PC-9 (cell line): ENCODE measurements at regions not wholly inside any gene's neighbourhood (a gene's known extent, or its start where the extent isn't known, plus 50 kb on each side); places are given as distances from the start of the nearest gene placed in this dataset.

ENCODE experiments used
- BruUV-seq: library from RNA; stranded (reverse); fragments of 400-500 nt; replicated peaks from 2 replicates; lab custom pipeline; 2021; lab: Mats Ljungman, UMichigan
- CTCF ChIA-PET: fragments of 300-600 bp; sonication (Branson Sonifier 250); formaldehyde crosslinking; loops from one replicate; lab custom pipeline; 2022; ENCODE audit warnings: antibody characterized with exemption; lab: Charles Lee
- POLR2A ChIA-PET: fragments of 300-600 bp; sonication (Branson Sonifier 250); formaldehyde crosslinking; loops from one replicate; lab custom pipeline; 2022; ENCODE audit warnings: antibody characterized with exemption; ENCODE audit not compliant: unreplicated experiment; lab: Charles Lee
- DNase-seq, 2 experiments: peaks; one replicate each; pipeline versions ENCODE4 v3.0.0 to v3.0.0-alpha.2; 2015 to 2022; ENCODE audit warnings: mixed read lengths in 1 of 2
- H2AFZ ChIP-seq: fragments of 200-600 bp; sonication (generic); 2 replicates; pipeline ENCODE4 v1.8.1; 2017; ENCODE audit warnings: antibody characterized with exemption
- H3F3A ChIP-seq: fragments of 200-600 bp; sonication (generic); 2 replicates; pipeline ENCODE4 v1.8.1; 2017; ENCODE audit warnings: antibody characterized with exemption, mild to moderate bottlenecking, low read depth; ENCODE audit not compliant: insufficient read depth
- H3K27ac ChIP-seq: fragments of 200-600 bp; sonication (generic); 2 replicates; pipeline ENCODE4 v1.6.1; 2016; ENCODE audit warnings: mixed run types
- H3K27me3 ChIP-seq: fragments of 200-600 bp; sonication (generic); 2 replicates; pipeline ENCODE4 v1.6.1; 2016; ENCODE audit warnings: low read depth, mixed run types; ENCODE audit not compliant: insufficient read depth
- H3K36me3 ChIP-seq: fragments of 200-600 bp; sonication (generic); 2 replicates; pipeline ENCODE4 v1.6.1; 2016; ENCODE audit warnings: low read depth, mixed run types
- H3K4me1 ChIP-seq: fragments of 200-600 bp; sonication (generic); replicated peaks from 2 replicates; pipeline ENCODE4 v1.6.1; 2016; ENCODE audit warnings: mixed run types; ENCODE audit not compliant: insufficient read depth
- H3K4me2 ChIP-seq: fragments of 200-600 bp; sonication (generic); 2 replicates; pipeline ENCODE4 v1.6.1; 2017; ENCODE audit warnings: mixed run types
- H3K4me3 ChIP-seq: fragments of 200-600 bp; sonication (generic); 2 replicates; pipeline ENCODE4 v1.6.1; 2016; ENCODE audit warnings: mixed run types
- H3K79me2 ChIP-seq: fragments of 200-600 bp; sonication (generic); 2 replicates; pipeline ENCODE4 v1.6.1; 2017; ENCODE audit warnings: low read depth, mixed run types
- H3K9me2 ChIP-seq: fragments of 200-600 bp; sonication (generic); 2 replicates; pipeline ENCODE4 v1.8.1; 2017; ENCODE audit warnings: mild to moderate bottlenecking; ENCODE audit not compliant: insufficient read depth
- H3K9me3 ChIP-seq: fragments of 200-600 bp; sonication (generic); 2 replicates; pipeline ENCODE4 v1.8.1; 2016; ENCODE audit warnings: low read depth; ENCODE audit not compliant: insufficient read depth
- H4K20me1 ChIP-seq: fragments of 200-600 bp; sonication (generic); 2 replicates; pipeline ENCODE4 v1.8.1; 2017; ENCODE audit not compliant: insufficient read depth
- CTCF ChIP-seq: fragments of 200-600 bp; sonication (generic); conservative IDR thresholded peaks from 2 replicates; pipeline ENCODE4 v1.6.1; 2017; ENCODE audit warnings: mixed run types, antibody characterized with exemption, mild to moderate bottlenecking, moderate library complexity
- EZH2 ChIP-seq: fragments of 200-600 bp; sonication (generic); IDR thresholded peaks from 2 replicates; pipeline ENCODE4 v1.8.0; 2017; ENCODE audit warnings: antibody characterized with exemption, low read depth
- intact Hi-C: fragments of 100-400 bp; cut with micrococcal nuclease; formaldehyde crosslinking; loops from one replicate; pipeline ENCODE4 v1.10.0; 2022; ENCODE audit not compliant: unreplicated experiment

- Histone ChIP-seq H3K4me1 (no peaks in the 10 kb centered on the region), H4K20me1 (no peaks in the 10 kb centered on the region), H3K9me3 (no peaks in the 10 kb centered on the region), H3K27me3 (no peaks in the 10 kb centered on the region), H2AFZ (no peak overlapping the region), H3K27ac (no peak overlapping the region), H3K9me2 (no peaks in the 10 kb centered on the region), H3F3A (no peaks in the 10 kb centered on the region; the same call in 1 of the 2 replicates), H3K79me2 (no peaks in the 10 kb centered on the region), H3K4me3 (no peak overlapping the region), H3K4me2 (no peak overlapping the region), H3K36me3 (no peaks in the 10 kb centered on the region)
- TF ChIP-seq CTCF (no peak), EZH2 (no peak)
- CTCF ChIA-PET, result interaction anchor here (0.6 kb wide), 1 partner anchor 92 kb away, joined by 5 read pairs; no protein-coding TSS in a partner anchor
- intact Hi-C loops, result no loop called here
- POLR2A ChIA-PET, result interaction anchor here (0.5 to 0.6 kb wide), 3 partner anchors 50 to 215 kb away, joined by 3 to 5 read pairs (median 3); no protein-coding TSS in a partner anchor
- no TSS peak for BruUV-seq
- no peak for DNase-seq
Measured at GRCh38 chr5:173727839-173728778, 111.7 kb upstream of the BOD1 start.

- no peaks in the 10 kb centered on the region for H3K9me2 ChIP-seq
- ChIA-PET CTCF (no interaction called here), POLR2A (interaction anchor here (0.6 to 0.7 kb wide), 2 partner anchors 131 to 234 kb away, joined by 4 to 8 read pairs; no protein-coding TSS in a partner anchor)
- H4K20me1 ChIP-seq, result no peaks in the 10 kb centered on the region
- no TSS peak for BruUV-seq
- H3K27me3 ChIP-seq, result no peaks in the 10 kb centered on the region
- no peak for TF ChIP-seq CTCF
- TF ChIP-seq EZH2, result no peak
- no peaks in the 10 kb centered on the region for H3K79me2 ChIP-seq
- H3K27ac ChIP-seq, result no peak overlapping the region
- H3K4me3 ChIP-seq, result no peak overlapping the region
- no peak overlapping the region for H3K4me2 ChIP-seq
- intact Hi-C loops, result no loop called here
- no peaks in the 10 kb centered on the region for H3K4me1 ChIP-seq
- no peak overlapping the region for H2AFZ ChIP-seq
- H3K9me3 ChIP-seq, result no peaks in the 10 kb centered on the region
- DNase-seq, result no peak
- H3K36me3 ChIP-seq, result no peaks in the 10 kb centered on the region
- H3F3A ChIP-seq, result no peaks in the 10 kb centered on the region; the same call in 1 of the 2 replicates
Measured at GRCh38 chr5:173729079-173729765, 112.8 kb upstream of the BOD1 start.

- no peaks in the 10 kb centered on the region for H3K79me2 ChIP-seq
- H3K9me3 ChIP-seq, result no peaks in the 10 kb centered on the region
- H3K36me3 ChIP-seq, result no peaks in the 10 kb centered on the region
- no peak overlapping the region for H3K4me2 ChIP-seq
- no peak for TF ChIP-seq CTCF
- no peaks in the 10 kb centered on the region for H4K20me1 ChIP-seq
- no peak for DNase-seq
- H3K27ac ChIP-seq, result no peak overlapping the region
- H3K27me3 ChIP-seq, result no peaks in the 10 kb centered on the region
- H3F3A ChIP-seq, result no peaks in the 10 kb centered on the region
- no peak overlapping the region for H2AFZ ChIP-seq
- no peaks in the 10 kb centered on the region for H3K4me1 ChIP-seq
- CTCF ChIA-PET, result interaction anchor here (0.6 kb wide), 2 partner anchors 84 to 130 kb away, joined by 4 read pairs; no protein-coding TSS in a partner anchor
- H3K9me2 ChIP-seq, result no peaks in the 10 kb centered on the region
- H3K4me3 ChIP-seq, result no peak overlapping the region
- POLR2A ChIA-PET, result interaction anchor here (0.6 kb wide), 1 partner anchor 121 kb away, joined by 8 read pairs; no protein-coding TSS in a partner anchor
- no TSS peak for BruUV-seq
- intact Hi-C loops, result no loop called here
Measured at GRCh38 chr5:173730632-173731298, 114.3 kb upstream of the BOD1 start.
